OCI-LY7 (cell line): ENCODE measurements at regions not wholly inside any gene's neighbourhood (a gene's known extent, or its start where the extent isn't known, plus 50 kb on each side); places are given as distances from the start of the nearest gene placed in this dataset.

ENCODE experiments used
- BruUV-seq: library from RNA; stranded (reverse); fragments of 400-500 nt; replicated peaks from 2 replicates; lab custom pipeline; 2021; lab: Mats Ljungman, UMichigan
- CTCF ChIA-PET: fragments of 300-600 bp; sonication (Branson Sonifier 250); formaldehyde crosslinking; loops from one replicate; lab custom pipeline; 2022; ENCODE audit warnings: antibody characterized with exemption; ENCODE audit not compliant: unreplicated experiment; lab: Charles Lee
- POLR2A ChIA-PET: fragments of 300-600 bp; sonication (Branson Sonifier 250); formaldehyde crosslinking; loops from one replicate; lab custom pipeline; 2022; ENCODE audit warnings: antibody characterized with exemption; lab: Charles Lee
- DNase-seq: peaks from one replicate; pipeline ENCODE4 v3.0.0-alpha.2; 2015; ENCODE audit warnings: low spot score
- H2AFZ ChIP-seq: fragments of 200-600 bp; sonication (generic), shearing (Covaris generic); 2 replicates; pipeline ENCODE4 v1.6.1; 2014; ENCODE audit warnings: mild to moderate bottlenecking, antibody characterized with exemption, low read length, moderate library complexity
- H3K27ac ChIP-seq: fragments of 200-600 bp; sonication (generic); 2 replicates; pipeline ENCODE4 v1.5.1; 2014; ENCODE audit warnings: mixed run types, low read depth, mild to moderate bottlenecking, moderate library complexity, low read length, inconsistent platforms; ENCODE audit not compliant: poor library complexity, severe bottlenecking
- H3K36me3 ChIP-seq: fragments of 200-600 bp; sonication (generic); 2 replicates; pipeline ENCODE4 v1.6.1; 2014; ENCODE audit warnings: mild to moderate bottlenecking, antibody characterized with exemption, low read length, moderate library complexity, mixed read lengths; ENCODE audit not compliant: insufficient read depth
- H3K4me1 ChIP-seq: fragments of 200-600 bp; sonication (generic); 2 replicates; pipeline ENCODE4 v1.5.1; 2014; ENCODE audit warnings: mild to moderate bottlenecking, low read length; ENCODE audit not compliant: insufficient read depth, poor library complexity, severe bottlenecking
- H3K4me2 ChIP-seq: fragments of 200-600 bp; sonication (generic); 2 replicates; pipeline ENCODE4 v1.6.1; 2014; ENCODE audit warnings: mild to moderate bottlenecking, low read length
- H3K4me3 ChIP-seq: fragments of 200-600 bp; sonication (generic); 2 replicates; pipeline ENCODE4 v1.5.1; 2014; ENCODE audit warnings: mild to moderate bottlenecking, low read depth, low read length; ENCODE audit not compliant: poor library complexity, severe bottlenecking
- H3K79me2 ChIP-seq: fragments of 200-600 bp; sonication (generic); 2 replicates; pipeline ENCODE4 v1.6.1; 2016; ENCODE audit warnings: low read depth, mild to moderate bottlenecking, low read length, moderate library complexity, mixed read lengths; ENCODE audit not compliant: insufficient read depth
- H3K9me2 ChIP-seq: fragments of 200-600 bp; sonication (generic); 2 replicates; pipeline ENCODE4 v1.6.1; 2016; ENCODE audit warnings: mild to moderate bottlenecking, low read length, mixed read lengths; ENCODE audit not compliant: insufficient read depth
- H3K9me3 ChIP-seq: fragments of 200-600 bp; sonication (generic); 2 replicates; pipeline ENCODE4 v1.6.1; 2014; ENCODE audit warnings: mild to moderate bottlenecking, mixed run types, low read length, mixed read lengths
- H4K20me1 ChIP-seq: fragments of 200-600 bp; sonication (generic); 2 replicates; pipeline ENCODE4 v1.6.1; 2014; ENCODE audit warnings: mild to moderate bottlenecking, antibody characterized with exemption, low read length, moderate library complexity, mixed read lengths; ENCODE audit not compliant: insufficient read depth
- CTCF ChIP-seq: fragments of 200-600 bp; sonication (generic); conservative IDR thresholded peaks from 2 replicates; pipeline ENCODE4 v1.5.1; 2014; ENCODE audit warnings: mild to moderate bottlenecking, antibody characterized with exemption, low read length, moderate library complexity, mixed read lengths
- EZH2phosphoT487 ChIP-seq: fragments of 200-600 bp; sonication (generic); IDR thresholded peaks from 2 replicates; pipeline ENCODE4 v1.6.1; 2018; ENCODE audit warnings: low read depth, borderline replicate concordance, mild to moderate bottlenecking, mixed run types, antibody characterized with exemption, low read length, moderate library complexity, mixed read lengths
- intact Hi-C: fragments of 100-400 bp; cut with micrococcal nuclease; formaldehyde crosslinking; loops from one replicate; pipeline ENCODE4 v1.10.0; 2022; ENCODE audit not compliant: unreplicated experiment

GRCh38 chr2:150919901-150920300 is 341.8 kb downstream of the RBM43 start:
- intact Hi-C loops: no loop called here
- TF ChIP-seq EZH2phosphoT487 (no peak), CTCF (no peak)

GRCh38 chr2:150917961-150918713 is 343.5 kb downstream of the RBM43 start:
- CTCF ChIA-PET: no interaction called here
- no TSS peak for BruUV-seq

More at GRCh38 chr2:150919901-150920300, 341.8 kb downstream of the RBM43 start:
- H4K20me1 ChIP-seq: no peaks in the 10 kb centered on the region; the same call in 1 of the 2 replicates
- POLR2A ChIA-PET: no interaction called here
- no peaks in the 10 kb centered on the region for H3K9me2 ChIP-seq
- no peak for DNase-seq
- H3K4me3 ChIP-seq: no peak overlapping the region
- BruUV-seq: no TSS peak
- H3K79me2 ChIP-seq: no peaks in the 10 kb centered on the region
- CTCF ChIA-PET: no interaction called here
- no peaks in the 10 kb centered on the region for H3K9me3 ChIP-seq
- H2AFZ ChIP-seq: no peak overlapping the region
- no peak overlapping the region for H3K27ac ChIP-seq
- H3K4me2 ChIP-seq: no peak overlapping the region
- H3K4me1 ChIP-seq: no peaks in the 10 kb centered on the region
- H3K36me3 ChIP-seq: no peaks in the 10 kb centered on the region

More at GRCh38 chr2:150917961-150918713, 343.5 kb downstream of the RBM43 start:
- POLR2A ChIA-PET: no interaction called here
- Histone ChIP-seq H3K36me3 (no peaks in the 10 kb centered on the region), H3K4me2 (no peak overlapping the region), H3K9me2 (no peaks in the 10 kb centered on the region), H3K79me2 (no peaks in the 10 kb centered on the region), H2AFZ (no peak overlapping the region), H3K9me3 (no peaks in the 10 kb centered on the region), H4K20me1 (no peaks in the 10 kb centered on the region; the same call in 1 of the 2 replicates), H3K27ac (no peak overlapping the region), H3K4me1 (no peaks in the 10 kb centered on the region), H3K4me3 (no peak overlapping the region)
- intact Hi-C loops: no loop called here
- no peak for DNase-seq
- TF ChIP-seq EZH2phosphoT487: no peak
- TF ChIP-seq CTCF: no peak
